Mesenchymal stem cell (in vitro differentiated cells and primary cell): ENCODE measurements at regions not wholly inside any gene's neighbourhood (a gene's known extent, or its start where the extent isn't known, plus 50 kb on each side); places are given as distances from the start of the nearest gene placed in this dataset.

Experiments used
- DNase-seq: peaks from one replicate; pipeline ENCODE4 v3.0.0-alpha.2; 2013
- H2AFZ ChIP-seq: one replicate; pipeline ENCODE4 v1.6.1; 2013; ENCODE audit warnings: low read depth, mild to moderate bottlenecking, control low read depth, inconsistent platforms, low read length, moderate library complexity
- H2AK5ac ChIP-seq: 2 replicates; pipeline ENCODE4 v1.6.1; 2013; ENCODE audit warnings: low read length, moderate library complexity, mild to moderate bottlenecking, inconsistent platforms; ENCODE audit not compliant: severe bottlenecking
- H2BK120ac ChIP-seq: one replicate; pipeline ENCODE4 v1.6.1; 2013; ENCODE audit warnings: low read depth, mild to moderate bottlenecking, inconsistent platforms, low read length, moderate library complexity
- H2BK12ac ChIP-seq, 2 experiments: one replicate each; pipeline ENCODE4 v1.6.1; 2013; ENCODE audit warnings: inconsistent platforms in 2 of 2, low read length in 2 of 2, mild to moderate bottlenecking in 2 of 2, moderate library complexity in 2 of 2, control low read depth in 1 of 2
- H2BK15ac ChIP-seq: one replicate; pipeline ENCODE4 v1.6.1; 2013; ENCODE audit warnings: mild to moderate bottlenecking, low read depth, inconsistent platforms; ENCODE audit not compliant: poor library complexity, severe bottlenecking
- H2BK5ac ChIP-seq: 2 replicates; pipeline ENCODE4 v1.6.1; 2013; ENCODE audit warnings: low read depth, mild to moderate bottlenecking, low read length, control low read depth, inconsistent platforms; ENCODE audit not compliant: poor library complexity, severe bottlenecking
- H3K14ac ChIP-seq, 2 experiments: one replicate each; pipeline ENCODE4 v1.6.1; 2013; ENCODE audit warnings: inconsistent platforms in 2 of 2, low read length in 2 of 2, control low read depth in 1 of 2, mild to moderate bottlenecking in 1 of 2, moderate library complexity in 1 of 2
- H3K18ac ChIP-seq, 2 experiments: one replicate each; pipeline ENCODE4 v1.6.1; 2013; ENCODE audit warnings: inconsistent platforms in 2 of 2, low read length in 2 of 2, control low read depth in 1 of 2, low read depth in 1 of 2, mild to moderate bottlenecking in 1 of 2
- H3K23ac ChIP-seq, 2 experiments: one replicate each; pipeline ENCODE4 v1.6.1; 2013; ENCODE audit warnings: inconsistent platforms in 2 of 2, low read length in 2 of 2, mild to moderate bottlenecking in 2 of 2, moderate library complexity in 2 of 2, control low read depth in 1 of 2
- H3K27ac ChIP-seq: 2 replicates; pipeline ENCODE4 v1.5.1; 2013; ENCODE audit warnings: mild to moderate bottlenecking, moderate library complexity, low read length, control low read depth, inconsistent platforms; ENCODE audit not compliant: poor library complexity, severe bottlenecking
- H3K27me3 ChIP-seq, 2 experiments: 2 replicates each; pipeline versions ENCODE4 v1.6.1 to v1.7.0; 2013; ENCODE audit warnings: low read length in 2 of 2, mild to moderate bottlenecking in 2 of 2, moderate library complexity in 2 of 2, control low read depth in 1 of 2, inconsistent platforms in 1 of 2; ENCODE audit not compliant: control insufficient read depth in 1 of 2, insufficient read depth in 1 of 2
- H3K36me3 ChIP-seq, 2 experiments: 2 replicates each; pipeline versions ENCODE4 v1.6.1 to v1.7.0; 2013; ENCODE audit warnings: low read length in 2 of 2, control low read depth in 1 of 2, inconsistent platforms in 1 of 2, low read depth in 1 of 2, mild to moderate bottlenecking in 1 of 2; ENCODE audit not compliant: insufficient read depth in 2 of 2, control insufficient read depth in 1 of 2
- H3K4ac ChIP-seq, 2 experiments: one replicate each; pipeline ENCODE4 v1.6.1; 2013; ENCODE audit warnings: inconsistent platforms in 2 of 2, low read length in 2 of 2, mild to moderate bottlenecking in 2 of 2, moderate library complexity in 2 of 2, control low read depth in 1 of 2, low read depth in 1 of 2
- H3K4me1 ChIP-seq: 2 replicates; pipeline ENCODE4 v1.6.1; 2013; ENCODE audit warnings: low read depth, low read length, control low read depth; ENCODE audit not compliant: control insufficient read depth, insufficient read depth
- H3K4me2 ChIP-seq: 2 replicates; pipeline ENCODE4 v1.6.1; 2013; ENCODE audit warnings: low read length, mild to moderate bottlenecking, inconsistent platforms; ENCODE audit not compliant: poor library complexity, severe bottlenecking
- H3K4me3 ChIP-seq, 2 experiments: 2 replicates each; pipeline versions ENCODE4 v1.5.1 to v1.7.0; 2013; ENCODE audit warnings: low read length in 2 of 2, mild to moderate bottlenecking in 2 of 2, control low read depth in 1 of 2, low read depth in 1 of 2; ENCODE audit not compliant: insufficient read depth in 1 of 2
- H3K79me1 ChIP-seq: replicated peaks from 2 replicates; pipeline ENCODE4 v1.6.1; 2013; ENCODE audit warnings: mild to moderate bottlenecking, control low read depth, low read length, inconsistent platforms; ENCODE audit not compliant: poor library complexity, severe bottlenecking
- H3K9ac ChIP-seq: 2 replicates; pipeline ENCODE4 v1.7.0; 2013; ENCODE audit warnings: mild to moderate bottlenecking, low read length, moderate library complexity
- H3K9me3 ChIP-seq: 2 replicates; pipeline ENCODE4 v1.7.0; 2013; ENCODE audit warnings: mild to moderate bottlenecking, low read length; ENCODE audit not compliant: control insufficient read depth
- H4K8ac ChIP-seq: one replicate; pipeline ENCODE4 v1.6.1; 2013; ENCODE audit warnings: inconsistent platforms, mild to moderate bottlenecking, low read length, moderate library complexity
- H4K91ac ChIP-seq: one replicate; pipeline ENCODE4 v1.6.1; 2013; ENCODE audit warnings: mild to moderate bottlenecking, low read length, inconsistent platforms
- WGBS: methylation state at CpG from one replicate; pipeline ENCODE4 v1.1.7; 2013; ENCODE audit warnings: mixed read lengths; 5-methylcytosine and 5-hydroxymethylcytosine counted together

DNA sequence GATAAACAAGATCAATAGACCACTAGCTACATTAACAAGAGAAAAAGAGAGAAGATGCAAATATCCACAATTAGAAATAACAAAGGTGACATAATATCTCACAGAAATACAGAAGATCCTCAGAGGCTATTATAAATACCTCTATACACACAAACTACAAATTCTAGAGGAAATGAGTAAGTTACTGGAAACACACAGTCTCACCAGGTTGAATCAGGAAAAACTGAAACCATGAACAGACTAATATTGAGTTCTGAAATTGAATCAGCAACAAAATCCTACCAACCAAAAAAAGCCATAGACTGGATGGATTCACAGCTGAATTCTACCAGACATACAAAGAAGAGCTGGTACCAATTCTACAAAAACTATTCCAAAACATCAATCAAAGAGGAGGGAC lies 211.8 kb upstream of the CPEB2 start:
- Histone ChIP-seq H2BK5ac (no peak overlapping the region), H3K9me3 (peaks cover 23% of the 10 kb centered on the region), H2BK12ac (no peak overlapping the region), H2AFZ (no peak overlapping the region), H3K36me3 (no peaks in the 10 kb centered on the region), H3K79me1 (no peaks in the 10 kb centered on the region), H3K27me3 (no peaks in the 10 kb centered on the region), H2AK5ac (no peak overlapping the region), H3K4ac (no peak overlapping the region), H4K8ac (no peak overlapping the region), H3K4me2 (no peak overlapping the region), H3K18ac (no peak overlapping the region), H3K9ac (no peak overlapping the region), H2BK120ac (no peak overlapping the region), H4K91ac (no peak overlapping the region), H3K4me1 (no peaks in the 10 kb centered on the region), H3K27ac (no peak overlapping the region), H3K23ac (no peak overlapping the region), H2BK15ac (no peak overlapping the region), H3K4me3 (no peak overlapping the region), H3K14ac (no peak overlapping the region)
- no peak for DNase-seq

DNA sequence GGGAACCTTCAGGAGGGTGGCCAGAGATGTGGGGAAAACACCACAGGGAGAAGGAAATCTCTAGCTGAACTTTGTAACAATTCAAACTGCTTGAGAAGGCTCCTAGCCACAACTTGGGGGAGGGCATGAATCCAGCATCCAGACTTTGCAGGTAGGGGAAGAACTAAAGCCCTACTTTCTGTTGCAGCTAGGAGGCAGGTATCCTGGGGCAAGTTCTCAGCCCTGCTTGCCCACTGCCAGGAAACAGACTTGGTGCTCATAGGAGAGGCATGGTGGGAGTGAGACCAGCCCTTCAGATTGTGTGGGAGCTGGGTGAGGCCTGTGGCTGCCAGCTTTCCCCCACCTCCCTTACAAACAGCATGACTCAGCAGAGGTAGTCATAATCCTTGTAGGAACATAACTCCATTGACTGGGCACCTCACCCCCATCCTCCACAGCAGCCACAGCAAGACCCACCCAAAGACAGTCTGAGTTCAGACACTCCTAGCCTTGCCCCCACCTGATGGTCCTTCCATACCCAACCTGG lies 209.5 kb upstream of the CPEB2 start:
- Histone ChIP-seq H3K4me1 (no peaks in the 10 kb centered on the region), H3K9ac (no peak overlapping the region), H3K4me2 (no peak overlapping the region), H2BK5ac (no peak overlapping the region), H2BK120ac (no peak overlapping the region), H4K91ac (no peak overlapping the region), H3K4me3 (no peak overlapping the region), H4K8ac (no peak overlapping the region), H3K36me3 (no peaks in the 10 kb centered on the region), H3K4ac (no peak overlapping the region), H2BK12ac (no peak overlapping the region), H3K9me3 (peaks cover 18% of the 10 kb centered on the region), H3K14ac (no peak overlapping the region), H2AFZ (no peak overlapping the region), H3K27ac (no peak overlapping the region), H2BK15ac (no peak overlapping the region), H3K18ac (no peak overlapping the region), H3K27me3 (no peaks in the 10 kb centered on the region), H2AK5ac (no peak overlapping the region), H3K23ac (no peak overlapping the region), H3K79me1 (no peaks in the 10 kb centered on the region)
- no peak for DNase-seq

DNA sequence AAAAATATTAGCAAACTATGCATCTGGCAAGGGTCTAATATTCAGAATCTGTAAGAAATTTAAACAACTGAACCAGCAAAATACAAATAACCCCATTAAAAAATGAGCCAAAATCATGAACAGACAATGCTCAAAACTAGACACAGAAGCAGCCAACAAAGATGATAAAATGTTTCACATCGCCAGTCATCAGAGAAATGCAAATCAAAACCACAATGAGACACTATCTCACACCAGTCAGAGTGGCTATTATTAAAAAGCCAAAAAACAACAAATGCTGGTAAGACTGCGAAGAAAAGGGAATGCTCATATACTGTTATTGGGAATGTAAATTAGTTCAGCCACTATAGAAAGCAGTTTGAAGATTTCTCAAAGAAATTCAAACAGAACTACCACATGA lies 201.3 kb upstream of the CPEB2 start:
- H4K8ac ChIP-seq = no peak overlapping the region
- H3K27ac ChIP-seq = no peak overlapping the region
- no peak overlapping the region for H4K91ac ChIP-seq
- no peak overlapping the region for H2AK5ac ChIP-seq
- H3K36me3 ChIP-seq = no peaks in the 10 kb centered on the region
- peaks cover 0 to 4% of the 10 kb centered on the region in 2 experiments for H3K27me3 ChIP-seq
- no peaks in the 10 kb centered on the region for H3K4me1 ChIP-seq
- 89% methylated on average over 1 of the region's 2 CpGs for WGBS
- peaks cover 15% of the 10 kb centered on the region for H3K9me3 ChIP-seq
- H3K14ac ChIP-seq = no peak overlapping the region
- H2BK12ac ChIP-seq = no peak overlapping the region
- no peak overlapping the region for H2BK120ac ChIP-seq
- no peak overlapping the region for H2BK15ac ChIP-seq
- no peak overlapping the region for H2AFZ ChIP-seq
- DNase-seq = no peak
- no peak overlapping the region for H3K23ac ChIP-seq
- no peak overlapping the region for H3K4ac ChIP-seq
- no peak overlapping the region for H3K9ac ChIP-seq
- no peak overlapping the region for H3K4me2 ChIP-seq
- H3K18ac ChIP-seq = no peak overlapping the region
- H2BK5ac ChIP-seq = no peak overlapping the region
- H3K4me3 ChIP-seq = no peak overlapping the region
- no peaks in the 10 kb centered on the region for H3K79me1 ChIP-seq

DNA sequence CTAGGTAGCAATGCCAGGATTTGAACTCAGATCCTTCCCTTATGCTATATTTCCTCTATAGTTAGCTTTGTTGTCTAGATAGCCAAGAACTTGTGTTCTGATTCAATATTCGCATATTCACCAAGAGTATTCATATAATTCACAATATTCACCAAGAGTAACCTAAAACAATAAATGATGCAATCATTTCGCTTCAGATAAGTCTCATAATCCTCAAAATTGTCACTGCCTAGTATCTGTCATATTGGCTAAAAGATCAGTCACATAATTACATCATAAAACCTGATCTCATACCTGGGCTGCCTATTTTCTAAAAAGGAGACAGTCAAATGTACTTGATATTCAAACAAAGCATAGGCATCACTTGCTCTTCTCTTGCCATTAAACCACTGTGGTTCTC lies 199.7 kb upstream of the CPEB2 start:
- no peak overlapping the region for H3K4me2 ChIP-seq
- H3K4ac ChIP-seq = no peak overlapping the region
- no peak overlapping the region for H4K91ac ChIP-seq
- H3K4me3 ChIP-seq = no peak overlapping the region
- H3K9ac ChIP-seq = no peak overlapping the region
- H2BK120ac ChIP-seq = no peak overlapping the region
- H3K14ac ChIP-seq = no peak overlapping the region
- no peak overlapping the region for H2BK15ac ChIP-seq
- no peak overlapping the region for H3K18ac ChIP-seq
- H3K27ac ChIP-seq = no peak overlapping the region
- H3K9me3 ChIP-seq = peaks cover 17% of the 10 kb centered on the region
- H3K27me3 ChIP-seq = peaks cover 0 to 4% of the 10 kb centered on the region in 2 experiments
- H4K8ac ChIP-seq = no peak overlapping the region
- H3K79me1 ChIP-seq = no peaks in the 10 kb centered on the region
- no peak overlapping the region for H2BK5ac ChIP-seq
- no peaks in the 10 kb centered on the region for H3K4me1 ChIP-seq
- H2AK5ac ChIP-seq = no peak overlapping the region
- DNase-seq = no peak
- no peaks in the 10 kb centered on the region for H3K36me3 ChIP-seq
- H2BK12ac ChIP-seq = no peak overlapping the region
- no peak overlapping the region for H2AFZ ChIP-seq
- 51% methylated on average over 2 of the region's 2 CpGs for WGBS
- no peak overlapping the region for H3K23ac ChIP-seq
